Peyer's patch (tissue), 4 donors: ENCODE measurements at regions not wholly inside any gene's neighbourhood (a gene's known extent, or its start where the extent isn't known, plus 50 kb on each side); places are given as distances from the start of the nearest gene placed in this dataset.

Experiments used
- DNase-seq, 3 donors: peaks; one replicate each; pipeline ENCODE4 v3.0.0-alpha.2; 2017 to 2019
- H3K27ac ChIP-seq, 4 donors: fragments of 200-600 bp; sonication (generic); one replicate each; pipeline ENCODE4 v1.5.1; 2016 to 2019
- H3K27me3 ChIP-seq, 2 donors: fragments of 200-600 bp; sonication (generic); one replicate each; pipeline ENCODE4 v1.5.1; 2019
- H3K36me3 ChIP-seq, 3 donors: fragments of 200-600 bp; sonication (generic); one replicate each; pipeline ENCODE4 v1.5.1; 2016 to 2019
- H3K4me1 ChIP-seq, 4 donors: fragments of 200-600 bp; sonication (generic); one replicate each; pipeline ENCODE4 v1.5.1; 2016 to 2019
- H3K4me3 ChIP-seq, 4 donors: fragments of 200-600 bp; sonication (generic); 1 replicate in 3 of 4; 2 replicates in 1 of 4; pipeline ENCODE4 v1.5.1; 2016 to 2019; ENCODE audit warnings: mild to moderate bottlenecking in 1 of 4
- H3K9me3 ChIP-seq, 4 donors: fragments of 200-600 bp; sonication (generic); one replicate each; pipeline ENCODE4 v1.5.1; 2016 to 2019; ENCODE audit warnings: mild to moderate bottlenecking in 1 of 4
- CTCF ChIP-seq, 6 experiments: fragments of 450-650 bp in 4 of 6; fragments of 200-600 bp in 2 of 6; sonication (generic) in 1 of 6; IDR thresholded peaks; one replicate each; pipeline ENCODE4 v1.5.1; 2017 to 2019; ENCODE audit warnings: antibody characterized with exemption in 6 of 6, mild to moderate bottlenecking in 3 of 6, moderate library complexity in 1 of 6
- POLR2A ChIP-seq, 2 donors: fragments of 450-650 bp; IDR thresholded peaks; one replicate each; pipeline ENCODE4 v1.5.1; 2017; ENCODE audit warnings: antibody characterized with exemption in 2 of 2, mild to moderate bottlenecking in 2 of 2, moderate library complexity in 2 of 2

- Histone ChIP-seq H3K36me3 (no peaks in the 10 kb centered on the region), H3K27me3 (no peaks in the 10 kb centered on the region), H3K27ac (no peak overlapping the region), H3K4me1 (no peaks in the 10 kb centered on the region), H3K4me3 (no peak overlapping the region), H3K9me3 (no peaks in the 10 kb centered on the region)
- TF ChIP-seq POLR2A (IDR thresholded peaks at IDR 0.05) (no peak), CTCF (IDR thresholded peaks at IDR 0.05) (no peak)
- no peak for DNase-seq
Measured at GRCh38 chrX:30979271-30979670, 90.2 kb upstream of the TAB3 start.

GRCh38 chrX:30975467-30975866 is 86.4 kb upstream of the TAB3 start:
- DNase-seq, result no peak
- Histone ChIP-seq H3K4me1 (no peaks in the 10 kb centered on the region), H3K9me3 (no peaks in the 10 kb centered on the region), H3K4me3 (no peak overlapping the region), H3K36me3 (no peaks in the 10 kb centered on the region), H3K27ac (no peak overlapping the region), H3K27me3 (no peaks in the 10 kb centered on the region)
- TF ChIP-seq CTCF (IDR thresholded peaks at IDR 0.05) (no peak), POLR2A (IDR thresholded peaks at IDR 0.05) (no peak)

GRCh38 chrX:30973784-30974427 is 84.9 kb upstream of the TAB3 start:
- Histone ChIP-seq H3K4me1 (no peaks in the 10 kb centered on the region), H3K27me3 (no peaks in the 10 kb centered on the region), H3K27ac (no peak overlapping the region), H3K9me3 (no peaks in the 10 kb centered on the region), H3K36me3 (no peaks in the 10 kb centered on the region), H3K4me3 (no peak overlapping the region)
- TF ChIP-seq POLR2A (IDR thresholded peaks at IDR 0.05) (no peak), CTCF (IDR thresholded peaks at IDR 0.05) (no peak)
- no peak for DNase-seq

- H3K4me1 ChIP-seq, result no peaks in the 10 kb centered on the region
- TF ChIP-seq POLR2A (IDR thresholded peaks at IDR 0.05) (no peak), CTCF (IDR thresholded peaks at IDR 0.05) (peak in 4 of 6 experiments; percentile 44 to 70 (median 55))
- H3K9me3 ChIP-seq, result no peaks in the 10 kb centered on the region
- peak overlapping the region in 2 of 4 donors; percentile 22 to 29 for H3K4me3 ChIP-seq
- no peaks in the 10 kb centered on the region for H3K27me3 ChIP-seq
- peak in 1 of 3 donors; percentile 68 for DNase-seq
- H3K27ac ChIP-seq, result no peak overlapping the region
- H3K36me3 ChIP-seq, result no peaks in the 10 kb centered on the region
Measured at GRCh38 chrX:30971774-30972603, 82.9 kb upstream of the TAB3 start.

- Histone ChIP-seq H3K9me3 (no peaks in the 10 kb centered on the region), H3K36me3 (no peaks in the 10 kb centered on the region), H3K27me3 (no peaks in the 10 kb centered on the region), H3K27ac (no peak overlapping the region), H3K4me1 (no peaks in the 10 kb centered on the region), H3K4me3 (no peak overlapping the region)
- no peak for TF ChIP-seq POLR2A (IDR thresholded peaks at IDR 0.05)
- TF ChIP-seq CTCF (IDR thresholded peaks at IDR 0.05), result no peak
- DNase-seq, result no peak
Measured at GRCh38 chrX:30967516-30967915, 78.5 kb upstream of the TAB3 start.
